Stromal cell of bone marrow (primary cell): ENCODE measurements at regions not wholly inside any gene's neighbourhood (a gene's known extent, or its start where the extent isn't known, plus 50 kb on each side); places are given as distances from the start of the nearest gene placed in this dataset.

Experiments used
- DNase-seq: peaks from one replicate; pipeline ENCODE4 v3.0.0-alpha.2; 2012; ENCODE audit warnings: low read depth

DNA sequence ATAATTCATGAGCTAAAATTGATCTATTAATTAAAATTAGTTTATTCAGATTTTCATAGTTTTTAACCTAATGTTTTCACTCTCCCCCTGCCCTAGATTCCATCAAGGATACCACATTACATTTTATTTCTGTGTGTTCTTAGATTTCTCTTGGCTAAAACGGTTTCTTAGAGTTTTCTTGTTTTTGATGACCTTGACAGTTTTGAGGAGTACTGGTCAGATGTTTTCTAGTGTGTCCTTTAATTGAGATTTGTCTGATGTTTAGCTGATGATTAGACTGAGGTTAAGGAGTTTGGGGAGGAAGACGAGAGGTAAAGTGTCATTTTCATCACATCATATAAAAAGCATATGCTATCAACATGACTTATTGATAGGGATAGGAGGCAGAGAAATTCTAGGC lies 475.9 kb downstream of the SQOR start:
- DNase-seq = no peak

DNA sequence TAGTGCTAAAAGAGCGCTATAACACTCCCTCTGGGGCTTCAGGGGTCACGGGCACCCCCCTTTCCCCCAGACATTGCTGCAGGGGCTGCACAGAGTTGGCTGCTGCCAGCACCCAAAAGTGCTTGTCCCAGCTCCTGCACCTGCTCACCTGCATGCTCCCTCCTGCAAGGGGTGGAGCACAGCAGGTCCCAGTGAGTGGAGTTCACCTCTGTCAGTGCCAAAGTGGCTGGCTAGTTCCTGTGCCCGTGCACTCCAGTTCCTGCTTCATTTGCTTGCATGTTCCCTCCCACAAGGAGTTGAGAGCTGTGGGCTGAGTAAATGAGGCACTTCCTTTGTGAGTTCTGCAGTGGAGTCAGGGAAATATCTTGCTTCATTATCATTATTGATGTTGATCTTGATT lies 476.9 kb downstream of the SQOR start:
- no peak for DNase-seq

DNA sequence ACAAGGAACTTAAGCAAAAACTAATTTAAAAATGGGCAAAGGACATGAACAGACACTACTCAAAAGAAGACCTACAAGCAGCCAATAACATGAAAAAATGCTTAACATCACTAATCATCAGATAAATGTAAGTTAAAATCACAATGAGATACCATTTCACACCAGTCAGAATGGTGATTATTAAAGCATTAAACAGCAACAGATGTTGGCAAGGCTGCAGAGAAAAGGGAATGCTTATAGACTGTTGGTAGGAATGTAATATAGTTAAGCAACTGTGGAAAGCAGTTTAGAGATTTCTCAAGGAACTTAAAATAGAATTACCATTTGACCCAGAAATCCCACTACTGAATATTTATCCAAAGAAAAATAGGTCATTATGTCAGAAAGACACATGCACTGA lies 482.2 kb downstream of the SQOR start:
- no peak for DNase-seq

DNA sequence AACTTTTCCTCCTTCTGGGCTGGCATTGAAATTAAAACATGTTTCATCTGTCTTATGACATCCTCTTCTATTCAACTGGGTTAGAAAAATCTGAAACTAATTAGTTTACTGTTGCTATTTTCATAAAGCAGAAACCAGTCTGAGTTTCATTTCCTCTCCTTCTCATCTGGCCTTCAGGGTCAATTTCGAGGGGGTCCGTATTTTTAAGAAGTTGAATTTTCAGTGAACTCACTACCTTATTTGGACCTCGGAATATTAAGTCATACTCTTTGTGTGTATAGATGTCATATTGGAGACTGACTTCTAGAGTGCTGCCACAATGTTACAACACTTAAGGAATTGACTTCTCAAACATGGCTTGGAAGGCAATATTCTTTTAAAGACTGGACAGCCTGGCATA lies 485.9 kb downstream of the SQOR start:
- DNase-seq = no peak

DNA sequence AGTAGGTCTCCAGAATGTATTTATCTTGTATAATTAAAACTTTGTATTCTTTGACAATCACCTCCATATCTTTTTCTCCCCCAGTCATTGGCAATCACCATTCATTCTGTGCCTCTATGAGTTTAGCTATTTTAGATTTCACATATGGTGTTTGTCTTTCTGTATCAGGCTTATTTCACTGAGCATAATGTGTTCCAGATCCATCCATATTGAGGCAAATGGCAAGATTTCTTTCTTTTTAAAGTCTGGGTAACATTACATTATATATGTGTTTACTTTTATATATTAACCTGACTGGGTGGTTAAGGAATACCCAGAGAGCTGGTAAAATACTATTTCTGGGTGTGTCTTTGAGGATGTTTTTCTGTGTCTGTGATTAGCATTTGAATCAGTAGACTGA lies 486.6 kb downstream of the SQOR start:
- no peak for DNase-seq

DNA sequence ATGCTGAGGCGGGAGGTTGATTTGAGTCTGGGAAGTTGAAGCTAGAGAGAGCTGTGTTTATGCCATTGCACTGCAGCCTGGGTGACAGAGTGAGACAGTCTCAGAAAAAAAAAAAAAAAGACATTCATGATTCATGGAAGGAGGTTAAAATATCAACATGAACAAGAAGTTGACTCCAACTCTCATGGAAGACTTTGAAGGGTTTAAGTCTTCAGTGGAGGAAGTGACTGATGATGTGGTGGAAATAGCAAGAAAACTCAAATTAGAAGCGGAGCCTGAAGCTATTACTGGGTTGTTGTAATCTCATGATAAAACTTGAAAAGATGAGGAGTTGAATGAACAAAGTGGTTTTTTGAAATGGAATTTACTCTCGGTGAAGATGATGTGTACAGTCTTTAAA lies 491.8 kb downstream of the SQOR start:
- peak; percentile 70 for DNase-seq

DNA sequence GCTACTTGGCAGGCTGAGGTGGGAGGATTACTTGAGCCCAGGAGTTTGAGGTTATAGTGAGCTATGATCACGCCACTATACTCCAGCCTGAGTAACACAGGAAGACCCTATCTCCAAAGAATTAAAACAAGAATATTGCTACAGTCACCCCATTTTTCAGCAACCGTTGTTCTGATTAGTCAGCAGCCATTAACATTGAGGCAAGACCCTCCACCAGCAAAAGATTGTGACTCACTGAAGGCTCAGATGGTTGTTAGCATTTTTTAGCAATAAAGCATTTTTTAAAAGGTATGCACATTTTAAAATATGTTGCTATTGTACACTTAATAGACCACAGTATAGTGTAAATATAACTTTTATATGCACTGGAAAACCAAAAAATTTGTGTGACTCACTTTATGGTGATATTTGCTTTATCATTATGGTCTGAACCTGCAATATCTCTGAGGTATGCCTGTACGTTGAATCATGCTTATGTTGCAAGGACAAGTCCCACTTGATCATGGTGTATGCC lies 492.6 kb downstream of the SQOR start:
- DNase-seq = no peak

DNA sequence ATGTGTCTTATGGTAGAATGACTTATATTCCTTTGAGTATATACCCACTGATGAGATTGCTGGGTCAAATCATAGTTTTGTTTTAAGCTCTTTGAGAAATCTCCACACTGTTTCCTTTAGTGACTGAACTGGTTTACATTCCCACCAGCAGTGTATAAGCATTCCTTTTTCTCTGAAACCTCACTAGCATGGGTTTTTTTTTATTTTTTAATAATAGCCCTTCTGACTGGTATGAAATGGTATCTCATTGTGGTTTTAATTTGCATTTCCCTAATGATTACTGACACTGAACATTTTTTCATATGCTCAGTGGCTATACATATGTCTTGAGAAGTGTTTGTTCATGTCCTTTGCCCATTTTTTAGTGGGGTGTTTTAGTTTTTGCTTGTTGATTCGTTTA lies 494.3 kb downstream of the SQOR start:
- DNase-seq = no peak

DNA sequence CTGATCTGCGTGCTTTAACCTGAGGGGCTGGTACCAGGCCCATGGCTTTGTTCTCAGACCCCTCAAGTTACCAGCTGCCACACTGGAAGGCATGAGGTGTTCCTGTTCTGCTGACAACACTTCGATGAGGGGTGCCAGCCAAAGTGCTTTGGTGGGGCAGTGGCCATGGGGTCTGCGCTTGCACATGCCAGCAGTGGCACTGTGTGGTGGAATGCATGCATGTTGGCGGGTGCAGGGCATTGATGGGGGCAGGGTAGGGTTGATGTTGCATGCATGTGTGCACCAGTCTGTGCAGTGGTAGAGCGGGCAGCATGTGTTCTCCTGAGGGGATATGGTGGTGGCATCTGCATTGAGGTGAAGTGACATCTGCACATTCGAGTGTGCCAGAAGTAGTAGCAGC lies 497.0 kb downstream of the SQOR start:
- DNase-seq = no peak

DNA sequence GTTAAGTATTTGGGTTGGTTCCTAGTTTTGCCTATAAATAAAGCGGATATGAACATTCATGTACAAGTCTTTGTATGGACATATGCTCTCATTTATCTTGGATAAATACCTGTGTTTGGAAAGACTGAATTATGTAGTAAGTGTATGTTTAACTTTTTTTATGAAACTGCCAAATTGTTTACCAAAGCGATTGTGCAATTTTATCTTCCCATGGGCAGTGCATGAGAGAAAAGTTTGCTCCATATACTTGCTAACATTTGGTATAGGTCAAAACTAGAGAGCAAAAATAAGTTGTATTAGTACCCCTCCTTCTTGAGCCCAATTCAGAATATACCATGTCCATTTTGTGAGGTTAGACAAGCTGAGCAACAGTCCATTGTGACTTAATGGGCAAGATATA lies 502.6 kb downstream of the SQOR start:
- no peak for DNase-seq

DNA sequence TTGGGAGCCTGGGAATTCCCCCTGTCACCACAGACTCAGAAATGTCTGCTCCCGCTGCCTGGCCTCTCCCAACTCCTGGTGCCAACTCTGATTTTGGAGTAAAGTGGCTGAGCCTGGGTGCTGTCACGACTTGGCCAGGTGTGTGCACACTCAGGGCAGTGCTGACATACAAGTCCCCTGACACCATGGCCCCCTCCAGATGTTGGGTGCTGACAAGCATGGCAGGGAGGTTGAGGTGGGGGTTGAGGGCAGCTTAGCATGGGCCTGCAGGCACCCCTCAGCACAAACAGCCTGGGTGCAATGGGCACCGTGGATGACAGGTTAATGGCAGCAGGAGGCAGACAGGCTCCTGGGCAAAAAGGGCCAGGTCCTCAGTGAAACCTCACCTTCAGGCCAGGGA lies 511.2 kb downstream of the SQOR start:
- DNase-seq = no peak

DNA sequence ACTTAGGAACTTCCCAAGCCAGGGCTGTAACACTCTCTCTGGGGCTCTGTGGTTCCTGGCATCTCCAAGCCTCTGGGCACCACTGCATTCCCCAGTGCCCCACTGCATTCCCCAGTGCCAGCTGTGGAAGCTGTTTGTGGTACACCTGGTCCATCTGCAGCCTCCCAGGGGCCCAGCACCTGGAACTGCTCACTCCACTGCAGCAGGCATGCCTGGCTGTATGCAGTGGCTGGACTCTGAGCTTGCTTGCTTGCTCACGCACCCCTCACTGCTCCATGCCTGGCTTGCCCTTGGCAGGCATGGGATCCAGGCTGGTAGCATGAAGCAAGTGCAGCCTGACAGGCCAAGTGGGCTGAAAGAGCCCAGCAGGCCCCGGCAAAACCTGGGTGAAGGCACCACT lies 512.1 kb downstream of the SQOR start:
- DNase-seq = no peak

DNA sequence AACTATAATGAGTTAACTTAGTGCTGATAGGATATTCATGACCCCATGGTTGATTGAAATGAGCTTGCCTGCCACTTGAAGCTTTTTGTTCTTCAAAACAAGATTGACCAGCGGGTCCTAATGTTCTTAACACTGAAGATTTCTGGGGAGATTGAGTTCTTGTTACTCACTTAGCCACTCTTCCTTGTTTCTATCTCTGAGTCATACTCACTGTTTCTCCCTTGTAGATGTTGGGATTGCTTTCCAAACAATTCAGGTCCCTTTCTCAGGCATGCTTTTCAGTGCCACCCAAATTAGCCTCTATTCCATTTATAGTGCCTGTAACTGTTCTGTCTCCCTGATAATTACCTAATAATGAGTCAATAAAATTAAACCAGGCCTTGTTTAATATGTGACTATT lies 517.0 kb downstream of the SQOR start:
- no peak for DNase-seq

DNA sequence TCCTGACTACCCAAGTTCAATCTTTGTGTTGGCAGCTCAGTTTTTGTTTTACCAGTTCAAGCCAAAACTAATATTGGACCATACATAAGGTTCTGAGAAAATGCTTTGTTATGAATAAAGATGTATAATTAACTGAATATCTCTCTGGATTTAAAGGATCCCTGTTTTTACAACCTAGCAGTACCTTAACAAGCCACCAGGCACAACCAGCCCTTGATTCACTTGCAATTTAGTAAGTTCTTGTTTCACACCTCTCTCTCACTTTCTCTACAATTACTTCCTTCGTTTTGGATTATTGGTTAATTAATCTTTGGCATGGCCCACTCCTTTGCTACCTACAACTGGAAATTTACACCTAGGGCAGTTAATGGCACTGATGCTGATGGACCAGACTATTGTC lies 531.9 kb downstream of the SQOR start:
- DNase-seq = no peak

DNA sequence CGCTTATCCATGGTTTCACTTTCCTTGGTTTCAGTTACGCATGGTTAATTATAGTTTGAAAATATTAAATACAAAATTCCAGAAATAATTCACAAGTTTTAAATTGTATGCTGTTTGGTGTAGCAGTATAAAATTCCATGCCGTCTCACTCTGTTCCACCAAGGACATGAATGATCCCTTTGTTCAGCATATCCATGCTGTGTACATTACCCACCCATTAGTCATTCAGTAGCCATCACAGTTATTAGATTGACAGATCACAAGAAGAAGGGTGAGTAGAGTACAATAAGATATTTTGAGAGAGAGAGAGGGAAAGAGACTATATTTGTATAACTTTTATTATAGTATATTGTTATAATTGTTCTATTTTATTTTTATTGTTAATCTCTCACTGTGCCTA lies 535.5 kb downstream of the SQOR start:
- no peak for DNase-seq

DNA sequence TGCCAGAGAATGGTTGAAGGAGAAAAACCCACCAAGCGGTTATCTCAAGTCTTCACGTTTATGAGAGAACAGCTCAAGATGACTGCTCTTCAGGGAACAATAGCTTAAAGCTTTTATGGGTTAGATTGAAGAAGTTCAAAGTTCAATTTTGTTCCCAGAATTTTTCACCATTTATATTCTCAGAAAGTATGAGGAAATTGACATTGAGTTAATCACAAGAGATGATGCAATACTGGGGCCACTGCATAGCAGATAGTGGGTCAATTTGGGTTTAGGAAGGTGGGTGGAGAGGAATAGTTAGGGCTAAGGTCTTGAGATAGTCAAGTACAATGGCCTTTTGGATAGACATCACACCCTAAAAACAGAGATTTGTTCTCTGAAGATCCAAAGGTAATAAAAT lies 539.3 kb downstream of the SQOR start:
- no peak for DNase-seq

DNA sequence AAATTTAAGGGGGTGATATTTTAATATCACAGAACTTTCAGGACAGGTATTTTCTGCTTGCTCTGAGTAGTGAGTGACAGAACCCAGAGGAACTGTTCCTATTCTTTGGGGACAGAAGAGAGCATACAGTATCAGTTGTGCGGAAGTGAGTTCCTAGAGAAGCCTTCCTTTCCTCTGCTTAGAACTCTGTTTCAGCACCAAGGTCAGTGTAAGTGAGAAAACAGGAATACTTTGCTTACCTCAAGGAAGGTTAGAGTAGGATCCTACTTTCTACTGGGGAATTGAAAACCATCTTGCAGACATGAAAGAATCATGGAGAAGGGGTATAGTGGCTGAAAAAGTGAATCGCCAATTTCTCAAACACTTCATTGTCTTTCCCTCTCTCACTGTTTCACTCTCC lies 542.4 kb downstream of the SQOR start:
- DNase-seq = no peak

DNA sequence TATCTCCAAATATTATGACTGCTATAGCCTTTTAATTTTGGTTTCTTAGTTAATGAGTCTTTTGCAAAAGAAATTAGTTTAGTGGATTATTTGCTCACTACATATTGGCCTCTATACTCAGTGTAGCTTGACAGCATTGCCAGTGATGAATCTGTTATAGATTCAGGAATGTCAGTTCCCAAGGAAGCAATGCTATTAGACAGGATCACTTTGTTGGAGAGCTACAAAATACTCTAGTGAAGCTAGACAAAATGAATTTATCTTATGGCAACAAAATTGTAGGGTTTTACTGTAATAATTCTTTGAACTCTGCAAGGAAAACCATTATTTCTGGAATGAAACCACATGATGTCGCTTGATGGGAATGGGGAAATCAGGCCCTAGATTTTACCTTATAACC lies 543.3 kb downstream of the SQOR start:
- DNase-seq = no peak

DNA sequence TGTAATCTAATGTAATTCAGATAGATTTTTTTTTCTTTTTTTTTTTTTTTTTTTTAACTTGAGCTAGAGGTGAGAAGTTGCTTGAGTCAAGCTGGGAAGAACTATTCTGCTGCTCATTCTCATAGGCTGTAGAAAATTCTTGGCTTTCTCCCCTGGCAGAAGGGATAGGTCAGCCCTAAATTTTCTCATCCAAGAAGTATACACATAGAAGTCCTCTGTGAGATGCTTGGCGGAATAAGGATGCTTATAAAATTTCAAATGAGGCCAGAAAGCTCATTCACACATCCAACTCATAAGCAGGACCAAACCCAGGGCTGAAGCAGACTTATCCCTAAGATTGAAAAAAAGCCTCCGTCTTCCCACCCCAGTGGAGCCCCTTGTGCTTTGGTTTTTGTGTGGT lies 572.5 kb downstream of the SQOR start:
- no peak for DNase-seq

DNA sequence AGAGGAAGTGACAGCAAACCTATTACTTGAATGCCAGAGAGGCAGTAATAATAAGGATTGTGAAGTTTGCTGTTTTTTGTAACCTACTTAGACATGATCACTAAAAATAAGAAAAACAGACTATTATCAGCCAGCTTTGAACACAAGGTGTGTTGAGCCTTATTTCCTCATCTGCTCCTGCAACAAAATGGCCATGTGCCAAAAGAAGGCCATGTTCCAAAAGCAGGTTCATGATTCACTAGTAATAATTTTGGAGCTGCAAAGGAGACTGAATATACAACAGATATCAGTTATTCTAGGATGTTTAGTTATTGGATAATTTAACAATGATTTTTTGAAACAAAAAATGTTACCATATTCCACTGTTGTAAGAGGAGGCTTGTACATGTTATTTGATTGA lies 578.7 kb downstream of the SQOR start:
- no peak for DNase-seq

DNA sequence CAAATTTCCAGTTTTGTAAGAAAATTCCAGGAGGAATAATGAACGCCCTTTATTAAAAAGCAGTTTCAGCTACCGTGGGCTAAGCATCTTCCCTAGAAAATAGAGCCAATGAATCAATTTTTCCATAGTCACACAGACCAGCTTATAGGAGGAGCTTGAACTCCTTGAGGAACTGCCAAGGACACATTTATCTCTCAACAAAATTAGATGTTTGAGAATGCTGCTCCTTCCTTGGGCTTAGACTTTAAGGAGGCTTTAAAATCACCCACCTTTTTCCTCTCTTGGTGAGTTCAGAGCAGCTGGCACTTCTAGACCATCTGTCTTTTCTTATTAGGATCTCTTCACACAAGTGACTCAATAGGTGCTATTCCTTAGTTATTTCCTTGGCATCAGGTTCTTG lies 588.0 kb downstream of the SQOR start:
- no peak for DNase-seq

DNA sequence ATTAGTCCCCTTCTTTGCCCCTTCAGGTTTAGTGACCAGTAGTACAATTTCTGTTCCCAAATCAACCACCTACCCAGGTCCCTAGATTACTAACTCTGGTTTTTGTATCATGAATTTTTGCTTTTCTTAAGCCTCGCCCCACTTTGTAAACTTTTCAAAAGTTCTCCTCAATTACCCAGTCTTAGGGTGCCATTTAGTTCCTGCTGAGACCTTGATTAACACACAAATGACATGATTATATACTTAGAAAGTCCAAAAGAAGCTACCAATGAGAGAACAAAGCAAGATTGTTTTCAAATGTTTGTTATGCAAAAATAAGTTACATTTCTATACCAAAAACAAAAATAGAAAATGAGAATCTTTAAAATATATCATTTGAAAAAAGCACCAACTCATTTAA lies 594.4 kb downstream of the SQOR start:
- no peak for DNase-seq

DNA sequence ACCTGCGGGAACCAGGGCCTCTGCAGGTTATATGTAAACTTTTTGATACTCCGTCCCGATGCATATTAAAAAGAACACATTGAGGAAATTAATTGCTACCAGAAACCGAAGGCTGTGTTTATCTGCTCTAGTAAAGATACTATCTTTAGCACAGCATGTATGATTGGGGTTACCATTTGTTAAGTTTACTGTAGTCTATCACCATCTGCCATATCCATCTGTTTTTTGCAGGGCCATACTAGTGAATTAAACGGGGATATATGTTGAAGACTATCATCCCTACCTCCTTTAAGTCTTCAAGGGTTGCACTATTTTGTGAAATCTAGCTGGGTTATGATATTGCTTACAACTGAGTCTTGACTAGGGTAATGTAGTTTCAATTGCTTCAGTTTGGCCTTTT lies 597.0 kb downstream of the SQOR start:
- DNase-seq = no peak

DNA sequence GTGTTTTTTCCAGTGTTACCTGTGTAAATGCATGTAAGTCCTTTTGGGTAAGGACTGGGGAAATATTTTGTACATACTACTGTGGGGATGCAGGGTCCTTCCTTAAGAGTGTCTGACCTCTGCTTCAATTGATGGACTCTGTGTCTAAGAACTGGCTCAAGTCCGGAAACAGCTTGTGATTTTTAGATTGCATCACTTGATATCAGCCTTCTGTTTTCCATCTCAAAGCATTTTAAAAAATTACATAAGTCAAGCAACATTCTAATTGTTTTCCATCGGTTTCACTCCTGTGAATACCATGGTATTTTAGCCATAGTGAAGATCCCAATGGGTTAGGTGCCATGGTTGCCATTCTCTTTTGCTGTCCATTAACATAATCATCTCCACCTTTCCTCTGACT lies 597.6 kb downstream of the SQOR start:
- DNase-seq = no peak

DNA sequence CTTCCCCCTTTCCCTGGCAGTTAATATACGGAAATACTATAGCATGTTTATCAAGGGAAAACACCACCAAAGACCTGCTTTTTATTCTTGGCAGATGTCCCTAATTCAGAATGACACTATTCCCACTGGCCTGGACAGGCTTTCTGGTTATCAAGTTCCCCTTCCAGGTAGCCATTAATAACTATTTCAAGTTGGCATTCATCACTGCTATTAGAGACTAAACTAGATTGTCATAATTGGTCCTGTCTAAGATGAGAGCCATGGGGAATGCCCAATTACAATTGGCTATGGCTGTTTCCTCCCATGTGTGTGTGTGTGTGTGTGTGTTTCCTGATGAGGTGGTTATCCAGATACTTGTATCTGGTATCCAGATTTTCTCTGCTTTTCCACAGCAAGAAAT lies 608.1 kb downstream of the SQOR start:
- DNase-seq = no peak
